Neural progenitor cell (in vitro differentiated cells): ENCODE measurements at regions not wholly inside any gene's neighbourhood (a gene's known extent, or its start where the extent isn't known, plus 50 kb on each side); places are given as distances from the start of the nearest gene placed in this dataset.

Experiments used
- CTCF ChIP-seq: fragments of 200-600 bp; sonication (generic); IDR thresholded peaks from 2 replicates; pipeline ENCODE4 v1.5.1; 2017; ENCODE audit warnings: antibody characterized with exemption, mild to moderate bottlenecking
- EZH2 ChIP-seq: fragments of 200-600 bp; sonication (generic); IDR thresholded peaks from 2 replicates; pipeline ENCODE4 v1.6.1; 2017; ENCODE audit warnings: antibody characterized with exemption, mild to moderate bottlenecking, moderate library complexity

- TF ChIP-seq CTCF: no peak
- TF ChIP-seq EZH2: no peak
Observed at GRCh38 chr4:130568746-130569145, 1472.8 kb downstream of the C4orf33 start.
